GM23338 (cell line): ENCODE measurements at regions not wholly inside any gene's neighbourhood (a gene's known extent, or its start where the extent isn't known, plus 50 kb on each side); places are given as distances from the start of the nearest gene placed in this dataset.

Source experiments
- ATAC-seq: fragments of 200-7000 bp; cut with Tn5 transposase; 3 replicates; pipeline ENCODE4 v1.9.1; 2020
- DNase-seq: peaks from one replicate; pipeline ENCODE4 v3.0.0-alpha.2; 2015; ENCODE audit warnings: low spot score
- H2AFZ ChIP-seq: fragments of 200-600 bp; sonication (generic); 2 replicates; pipeline ENCODE4 v1.8.0; 2016; ENCODE audit warnings: antibody characterized with exemption, mild to moderate bottlenecking, moderate library complexity
- H3F3A ChIP-seq: fragments of 200-600 bp; sonication (generic); replicated peaks from 2 replicates; pipeline ENCODE4 v1.8.0; 2017; ENCODE audit warnings: antibody characterized with exemption, mixed run types, low read depth
- H3K27ac ChIP-seq: fragments of 200-600 bp; sonication (generic); 2 replicates; pipeline ENCODE4 v1.6.1; 2016; ENCODE audit warnings: low read depth
- H3K27me3 ChIP-seq: fragments of 200-600 bp; sonication (generic); 2 replicates; pipeline ENCODE4 v1.8.0; 2016; ENCODE audit warnings: mild to moderate bottlenecking, mixed run types, moderate library complexity; ENCODE audit not compliant: insufficient read depth
- H3K36me3 ChIP-seq: fragments of 200-600 bp; sonication (generic); 2 replicates; pipeline ENCODE4 v1.8.0; 2016; ENCODE audit warnings: mild to moderate bottlenecking; ENCODE audit not compliant: insufficient read depth
- H3K4me1 ChIP-seq: fragments of 200-600 bp; sonication (generic); 2 replicates; pipeline ENCODE4 v1.8.0; 2016; ENCODE audit warnings: mild to moderate bottlenecking, moderate library complexity; ENCODE audit not compliant: insufficient read depth
- H3K4me2 ChIP-seq: fragments of 200-600 bp; sonication (generic); 2 replicates; pipeline ENCODE4 v1.7.1; 2017; ENCODE audit warnings: mixed run types
- H3K4me3 ChIP-seq: fragments of 200-600 bp; sonication (generic); 2 replicates; pipeline ENCODE4 v1.6.1; 2016; ENCODE audit warnings: mixed run types
- H3K79me2 ChIP-seq: fragments of 200-600 bp; sonication (generic); replicated peaks from 2 replicates; pipeline ENCODE4 v1.8.0; 2017; ENCODE audit warnings: mild to moderate bottlenecking; ENCODE audit not compliant: insufficient read depth
- H3K9me2 ChIP-seq: fragments of 200-600 bp; sonication (generic); 2 replicates; pipeline ENCODE4 v1.8.0; 2017; ENCODE audit not compliant: insufficient read depth
- H4K20me1 ChIP-seq: fragments of 200-600 bp; sonication (generic); replicated peaks from 2 replicates; pipeline ENCODE4 v1.8.0; 2017; ENCODE audit warnings: mild to moderate bottlenecking; ENCODE audit not compliant: insufficient read depth
- H3K27ac Mint-ChIP-seq: 2 replicates; pipeline ENCODE4 v1.8.0; 2020; ENCODE audit warnings: inconsistent platforms, mild to moderate bottlenecking, moderate library complexity, mixed read lengths
- H3K27me3 Mint-ChIP-seq: 3 replicates; pipeline ENCODE4 v1.8.0; 2022; ENCODE audit warnings: low read depth, mild to moderate bottlenecking, moderate library complexity, mixed read lengths, inconsistent platforms; ENCODE audit not compliant: insufficient read depth, poor library complexity
- H3K36me3 Mint-ChIP-seq: 3 replicates; pipeline ENCODE4 v1.8.0; 2021; ENCODE audit warnings: low read depth, mild to moderate bottlenecking, inconsistent platforms, moderate library complexity, mixed read lengths
- H3K4me1 Mint-ChIP-seq: 3 replicates; pipeline ENCODE4 v1.8.0; 2020; ENCODE audit warnings: mild to moderate bottlenecking, inconsistent platforms, mixed read lengths
- H3K4me3 Mint-ChIP-seq: 3 replicates; pipeline ENCODE4 v1.8.0; 2021; ENCODE audit warnings: moderate library complexity, mild to moderate bottlenecking, inconsistent platforms, mixed read lengths
- H3K9me3 Mint-ChIP-seq: 3 replicates; pipeline ENCODE4 v1.8.0; 2020; ENCODE audit warnings: moderate library complexity, mild to moderate bottlenecking, inconsistent platforms, mixed read lengths
- CREB1 ChIP-seq: fragments of 250-450 bp; sonication (Bioruptor Pico); IDR thresholded peaks from 2 replicates; pipeline ENCODE4 v1.5.0; 2020; ENCODE audit warnings: low read depth, mild to moderate bottlenecking, moderate library complexity
- NANOG ChIP-seq: IDR thresholded peaks from 2 replicates; pipeline ENCODE4 v1.6.1; 2016; ENCODE audit warnings: antibody characterized with exemption, borderline replicate concordance
- STAT1 ChIP-seq: IDR thresholded peaks from one replicate; pipeline ENCODE4 v1.6.1; 2016; ENCODE audit warnings: antibody characterized with exemption; ENCODE audit not compliant: unreplicated experiment
- ZNF462 ChIP-seq: fragments of 250-450 bp; sonication (Bioruptor Pico); IDR thresholded peaks from 2 replicates; pipeline ENCODE4 v1.5.0; 2020; ENCODE audit warnings: mild to moderate bottlenecking, moderate library complexity
- TF ChIP-seq, protein P1 (sequence below): IDR thresholded peaks from one replicate; pipeline ENCODE4 v1.6.1; 2018; ENCODE audit warnings: antibody characterized with exemption; ENCODE audit not compliant: unreplicated experiment

GRCh38 chr4:126051689-126052424, 737.1 kb downstream of the FAT4 start:
- Mint-ChIP-seq H3K9me3 (no peaks in the 10 kb centered on the region), H3K27me3 (no peaks in the 10 kb centered on the region), H3K4me1 (no peaks in the 10 kb centered on the region), H3K4me3 (no peak overlapping the region), H3K27ac (no peak overlapping the region), H3K36me3 (no peaks in the 10 kb centered on the region)
- Histone ChIP-seq H3F3A (no peaks in the 10 kb centered on the region), H2AFZ (no peak overlapping the region), H3K27me3 (no peaks in the 10 kb centered on the region), H3K9me2 (no peaks in the 10 kb centered on the region), H4K20me1 (no peaks in the 10 kb centered on the region), H3K27ac (no peak overlapping the region), H3K4me1 (no peaks in the 10 kb centered on the region), H3K36me3 (no peaks in the 10 kb centered on the region), H3K4me2 (no peak overlapping the region), H3K79me2 (no peaks in the 10 kb centered on the region), H3K4me3 (no peak overlapping the region)
- no peak for DNase-seq
- TF ChIP-seq, protein P1, sequence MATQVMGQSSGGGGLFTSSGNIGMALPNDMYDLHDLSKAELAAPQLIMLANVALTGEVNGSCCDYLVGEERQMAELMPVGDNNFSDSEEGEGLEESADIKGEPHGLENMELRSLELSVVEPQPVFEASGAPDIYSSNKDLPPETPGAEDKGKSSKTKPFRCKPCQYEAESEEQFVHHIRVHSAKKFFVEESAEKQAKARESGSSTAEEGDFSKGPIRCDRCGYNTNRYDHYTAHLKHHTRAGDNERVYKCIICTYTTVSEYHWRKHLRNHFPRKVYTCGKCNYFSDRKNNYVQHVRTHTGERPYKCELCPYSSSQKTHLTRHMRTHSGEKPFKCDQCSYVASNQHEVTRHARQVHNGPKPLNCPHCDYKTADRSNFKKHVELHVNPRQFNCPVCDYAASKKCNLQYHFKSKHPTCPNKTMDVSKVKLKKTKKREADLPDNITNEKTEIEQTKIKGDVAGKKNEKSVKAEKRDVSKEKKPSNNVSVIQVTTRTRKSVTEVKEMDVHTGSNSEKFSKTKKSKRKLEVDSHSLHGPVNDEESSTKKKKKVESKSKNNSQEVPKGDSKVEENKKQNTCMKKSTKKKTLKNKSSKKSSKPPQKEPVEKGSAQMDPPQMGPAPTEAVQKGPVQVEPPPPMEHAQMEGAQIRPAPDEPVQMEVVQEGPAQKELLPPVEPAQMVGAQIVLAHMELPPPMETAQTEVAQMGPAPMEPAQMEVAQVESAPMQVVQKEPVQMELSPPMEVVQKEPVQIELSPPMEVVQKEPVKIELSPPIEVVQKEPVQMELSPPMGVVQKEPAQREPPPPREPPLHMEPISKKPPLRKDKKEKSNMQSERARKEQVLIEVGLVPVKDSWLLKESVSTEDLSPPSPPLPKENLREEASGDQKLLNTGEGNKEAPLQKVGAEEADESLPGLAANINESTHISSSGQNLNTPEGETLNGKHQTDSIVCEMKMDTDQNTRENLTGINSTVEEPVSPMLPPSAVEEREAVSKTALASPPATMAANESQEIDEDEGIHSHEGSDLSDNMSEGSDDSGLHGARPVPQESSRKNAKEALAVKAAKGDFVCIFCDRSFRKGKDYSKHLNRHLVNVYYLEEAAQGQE = no peak
- ATAC-seq = no peak

- H3K36me3 ChIP-seq = no peaks in the 10 kb centered on the region; the same call in 1 of the 2 replicates
- H3F3A ChIP-seq = no peaks in the 10 kb centered on the region
- H3K36me3 Mint-ChIP-seq = no peaks in the 10 kb centered on the region
- no peaks in the 10 kb centered on the region for H3K4me1 ChIP-seq
- no peaks in the 10 kb centered on the region for H3K4me1 Mint-ChIP-seq
- H3K27me3 Mint-ChIP-seq = no peaks in the 10 kb centered on the region
- H3K9me3 Mint-ChIP-seq = no peaks in the 10 kb centered on the region; the same call in 2 of the 3 replicates
- H3K4me3 Mint-ChIP-seq = no peak overlapping the region
- no peak for ATAC-seq
- H4K20me1 ChIP-seq = no peaks in the 10 kb centered on the region
- H3K4me2 ChIP-seq = no peak overlapping the region
- no peaks in the 10 kb centered on the region for H3K9me2 ChIP-seq
- no peaks in the 10 kb centered on the region for H3K27me3 ChIP-seq
- H3K79me2 ChIP-seq = no peaks in the 10 kb centered on the region
- no peak overlapping the region for H3K4me3 ChIP-seq
- H3K27ac Mint-ChIP-seq = no peak overlapping the region
- no peak for DNase-seq
- H3K27ac ChIP-seq = no peak overlapping the region
- H2AFZ ChIP-seq = no peak overlapping the region
- TF ChIP-seq NANOG = no peak
- TF ChIP-seq, protein P1 = no peak
- TF ChIP-seq ZNF462 (CRISPR knock-in tag) = no peak
- TF ChIP-seq STAT1 = no peak
- TF ChIP-seq CREB1 (CRISPR knock-in tag) = no peak
Observed at GRCh38 chr4:126056116-126056650, 741.4 kb downstream of the FAT4 start.
